GM12874 (cell line): ENCODE measurements at regions not wholly inside any gene's neighbourhood (a gene's known extent, or its start where the extent isn't known, plus 50 kb on each side); places are given as distances from the start of the nearest gene placed in this dataset.

ENCODE experiments used
- TF ChIP-seq, protein P1 (sequence below): IDR thresholded peaks from 2 replicates; pipeline ENCODE4 v1.5.1; 2011; ENCODE audit warnings: low read depth, mild to moderate bottlenecking, control low read depth, low read length, moderate library complexity; ENCODE audit not compliant: insufficient read depth

DNA sequence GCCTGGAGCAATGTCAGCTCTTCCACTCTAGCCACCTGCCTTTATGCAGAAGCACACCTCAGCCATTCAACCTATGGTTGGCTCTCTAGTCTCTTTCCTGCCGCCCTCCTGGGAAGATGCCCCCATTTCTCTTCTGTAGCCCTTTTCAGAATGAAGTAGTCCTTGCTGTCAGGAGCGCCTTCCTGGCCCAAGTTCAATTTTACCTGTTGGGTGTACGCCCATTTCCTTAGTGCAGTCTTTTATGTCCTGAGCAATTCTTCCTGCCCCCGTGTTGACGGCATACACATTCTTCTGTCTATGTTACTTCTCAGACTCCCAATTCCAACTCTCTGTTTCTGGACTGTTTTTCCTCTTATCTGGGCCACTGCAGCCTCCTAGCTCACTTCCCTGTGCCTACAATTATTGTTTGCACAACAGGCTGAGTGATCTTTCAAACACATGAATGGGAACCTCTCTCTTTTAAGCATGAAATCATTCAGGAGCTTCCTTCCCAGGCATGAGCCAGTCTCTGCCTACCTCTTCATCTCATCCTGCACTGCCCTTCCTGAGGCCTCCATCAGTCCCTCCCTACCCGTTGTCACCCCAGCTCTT lies 389.2 kb downstream of the CD83 start:
- TF ChIP-seq, protein P1, sequence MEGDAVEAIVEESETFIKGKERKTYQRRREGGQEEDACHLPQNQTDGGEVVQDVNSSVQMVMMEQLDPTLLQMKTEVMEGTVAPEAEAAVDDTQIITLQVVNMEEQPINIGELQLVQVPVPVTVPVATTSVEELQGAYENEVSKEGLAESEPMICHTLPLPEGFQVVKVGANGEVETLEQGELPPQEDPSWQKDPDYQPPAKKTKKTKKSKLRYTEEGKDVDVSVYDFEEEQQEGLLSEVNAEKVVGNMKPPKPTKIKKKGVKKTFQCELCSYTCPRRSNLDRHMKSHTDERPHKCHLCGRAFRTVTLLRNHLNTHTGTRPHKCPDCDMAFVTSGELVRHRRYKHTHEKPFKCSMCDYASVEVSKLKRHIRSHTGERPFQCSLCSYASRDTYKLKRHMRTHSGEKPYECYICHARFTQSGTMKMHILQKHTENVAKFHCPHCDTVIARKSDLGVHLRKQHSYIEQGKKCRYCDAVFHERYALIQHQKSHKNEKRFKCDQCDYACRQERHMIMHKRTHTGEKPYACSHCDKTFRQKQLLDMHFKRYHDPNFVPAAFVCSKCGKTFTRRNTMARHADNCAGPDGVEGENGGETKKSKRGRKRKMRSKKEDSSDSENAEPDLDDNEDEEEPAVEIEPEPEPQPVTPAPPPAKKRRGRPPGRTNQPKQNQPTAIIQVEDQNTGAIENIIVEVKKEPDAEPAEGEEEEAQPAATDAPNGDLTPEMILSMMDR = no peak

DNA sequence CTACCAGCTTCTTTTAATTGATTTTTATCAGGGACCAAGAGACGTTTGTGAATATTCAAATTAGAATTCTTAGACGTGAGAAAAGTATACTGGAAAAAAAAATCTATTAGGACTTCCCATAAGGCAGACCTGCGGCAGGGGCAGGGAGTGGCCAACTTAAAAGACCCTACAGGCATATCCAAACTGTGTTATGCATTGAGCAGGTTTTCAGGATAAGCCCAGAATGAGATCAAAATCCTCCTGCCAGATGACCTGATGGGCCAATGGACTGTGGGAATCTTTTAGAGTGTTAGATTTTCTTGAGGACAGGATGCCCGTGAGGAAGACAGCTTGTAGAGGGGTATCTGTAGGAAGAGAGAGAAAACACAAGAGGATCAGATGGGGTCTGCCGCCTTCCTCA lies 391.5 kb downstream of the CD83 start:
- TF ChIP-seq, protein P1 = no peak

DNA sequence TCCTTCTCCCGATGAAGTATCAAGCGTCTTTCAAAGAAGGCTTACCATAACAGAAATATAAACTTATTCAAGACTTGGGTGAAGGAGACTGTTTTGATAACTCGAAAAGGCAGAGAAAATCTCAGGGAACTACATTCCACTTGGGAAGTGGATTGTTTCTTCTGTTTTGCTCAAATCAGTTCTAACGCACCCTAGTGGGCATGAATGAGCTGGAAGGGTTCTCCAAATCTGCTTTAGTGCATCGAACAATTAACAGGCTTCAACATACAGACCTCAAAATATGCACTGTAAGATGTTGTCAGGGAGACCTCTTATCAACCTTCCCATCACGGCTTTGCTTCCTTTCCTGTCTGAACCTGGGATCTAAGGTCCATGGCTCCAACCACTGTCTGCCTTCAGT lies 392.5 kb downstream of the CD83 start:
- TF ChIP-seq, protein P1 = no peak

DNA sequence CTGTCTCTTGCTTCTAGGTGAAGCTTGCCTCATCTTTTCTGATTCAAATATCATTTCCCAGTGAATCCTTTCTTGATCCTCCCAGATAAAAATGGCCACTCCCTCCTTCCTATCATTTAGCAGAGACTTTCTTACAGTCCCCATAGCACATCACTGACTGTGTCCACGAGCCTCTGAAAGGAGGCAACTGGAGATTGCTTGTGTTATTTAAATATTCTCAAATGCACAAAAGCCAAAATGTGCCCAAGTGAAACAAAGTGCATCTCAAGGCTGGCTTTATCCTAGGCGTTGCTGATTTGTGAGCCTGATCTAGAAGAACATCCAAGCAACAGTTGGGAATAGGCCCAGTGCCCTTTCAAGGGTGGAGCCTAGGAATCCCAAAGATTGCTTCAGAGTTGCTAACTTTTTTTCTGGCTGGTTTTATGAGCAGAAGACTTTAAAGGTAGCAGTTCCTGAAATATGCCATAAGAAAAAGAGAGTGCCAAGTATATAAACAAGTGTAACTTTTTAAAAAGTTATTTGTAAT lies 393.6 kb downstream of the CD83 start:
- TF ChIP-seq, protein P1 = no peak

DNA sequence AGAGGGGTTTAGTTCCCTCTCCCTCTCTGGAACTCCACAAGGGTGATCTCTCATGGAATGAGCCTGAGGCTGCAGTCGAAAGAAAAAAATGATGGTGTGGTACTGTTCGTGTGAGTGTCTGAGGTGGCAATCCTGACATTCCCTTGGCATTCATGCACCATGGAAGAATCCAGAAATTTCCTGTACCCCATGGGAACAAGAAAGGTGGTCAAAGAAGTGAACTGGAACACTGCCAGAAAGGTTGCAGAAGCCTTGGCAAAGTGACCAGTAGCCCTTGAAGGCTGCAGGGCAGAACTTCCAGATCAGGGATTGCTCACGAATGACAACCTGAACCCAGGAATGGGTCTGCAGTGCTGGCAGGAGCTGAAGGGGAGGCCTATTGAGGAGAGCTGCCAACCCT lies 394.7 kb downstream of the CD83 start:
- TF ChIP-seq, protein P1 = no peak

DNA sequence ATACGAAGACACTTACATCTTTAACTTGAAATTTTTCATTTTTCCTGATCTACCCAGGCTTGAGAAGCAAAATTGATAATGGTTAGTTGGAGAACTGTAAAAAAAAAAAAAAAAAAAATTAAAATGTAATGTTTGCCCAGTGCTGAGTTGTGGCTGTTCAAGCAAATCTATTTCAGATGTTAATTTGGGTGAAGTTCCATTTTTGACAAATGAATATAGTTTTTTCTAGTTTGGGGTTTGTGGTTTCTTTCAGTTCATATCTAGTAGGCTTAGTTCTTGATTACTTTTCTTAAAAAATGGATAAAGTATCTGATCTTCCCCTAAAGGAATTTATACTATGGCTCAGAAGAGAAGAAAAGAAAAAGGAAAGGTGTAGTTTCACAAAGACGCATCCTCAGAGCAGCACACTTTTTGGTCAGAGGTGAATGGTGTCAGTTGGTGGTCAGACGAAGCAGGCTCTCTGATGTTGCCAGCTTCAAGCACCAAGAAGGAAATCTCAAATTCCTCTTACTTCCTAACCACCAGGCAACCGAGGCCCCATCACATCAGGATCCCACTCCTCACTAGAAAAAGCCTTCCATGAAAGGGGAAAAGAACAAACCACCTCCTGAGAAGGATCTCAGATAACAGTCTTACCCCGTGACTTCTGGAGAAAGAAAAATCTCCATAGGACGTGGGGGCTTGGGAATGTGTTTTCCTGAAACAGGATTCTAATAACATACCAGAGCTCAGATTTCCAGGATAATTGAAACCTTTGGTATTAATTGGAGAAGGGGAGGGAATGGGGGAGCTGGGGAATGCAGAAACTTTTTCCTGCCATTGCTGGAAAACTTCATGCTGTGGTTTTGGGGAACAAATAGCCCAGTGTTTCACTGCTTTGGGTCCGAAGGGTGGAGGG lies 396.2 kb downstream of the CD83 start:
- TF ChIP-seq, protein P1 = no peak

DNA sequence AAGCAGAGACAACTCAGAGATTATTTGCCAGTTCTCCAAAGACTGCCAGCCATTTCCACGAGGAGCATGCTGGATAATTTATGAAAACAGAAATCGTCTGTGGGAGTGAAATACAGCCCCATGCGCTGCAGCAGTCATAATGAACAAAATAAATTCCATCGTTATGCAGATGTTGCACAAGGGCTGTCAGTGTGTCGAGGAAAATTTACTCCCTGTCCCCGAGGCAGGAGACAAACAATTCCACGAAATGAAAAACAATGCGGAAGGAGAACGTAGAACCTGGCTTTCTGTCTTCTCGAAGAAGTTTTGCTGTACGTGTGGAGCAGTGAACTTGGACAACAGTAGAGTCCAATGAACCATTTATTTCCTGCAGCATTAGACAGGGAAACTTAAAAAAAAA lies 399.4 kb downstream of the CD83 start:
- TF ChIP-seq, protein P1 = no peak
